ENCODE measurements at regions not wholly inside any gene's neighbourhood (a gene's known extent, or its start where the extent isn't known, plus 50 kb on each side); places are given as distances from the start of the nearest gene placed in this dataset.

GRCh38 chr6:19087897-19088296 lies 700.7 kb downstream of the RNF144B start:
- TF ChIP-seq CTCF (IDR thresholded peaks at IDR 0.05; ENCODE audit: extremely low read depth in 1 of 2, insufficient read depth in 1 of 2, low read depth in 1 of 2, low read length in 2 of 2) (no peak), POLR2AphosphoS5 (IDR thresholded peaks at IDR 0.05; ENCODE audit: insufficient read depth, low read depth, low read length) (no peak), POLR2A (IDR thresholded peaks at IDR 0.05; ENCODE audit: low read depth, low read length) (no peak), EZH2 (IDR thresholded peaks at IDR 0.05; ENCODE audit: borderline replicate concordance, low read depth, low read length, severe bottlenecking) (no peak), MYC (IDR thresholded peaks at IDR 0.05; ENCODE audit: low read depth, low read length) (no peak), FOS (IDR thresholded peaks at IDR 0.05; ENCODE audit: borderline replicate concordance, insufficient read depth, low read length) (no peak), JUN (IDR thresholded peaks at IDR 0.05; ENCODE audit: borderline replicate concordance, insufficient read depth, insufficient read length, low read depth) (no peak), GATA2 (IDR thresholded peaks at IDR 0.05; ENCODE audit: insufficient read depth, insufficient read length, low read depth, low read length) (no peak)

Measured in endothelial cell of umbilical vein (primary cell).